ENCODE measurements at regions not wholly inside any gene's neighbourhood (a gene's known extent, or its start where the extent isn't known, plus 50 kb on each side); places are given as distances from the start of the nearest gene placed in this dataset.

DNA sequence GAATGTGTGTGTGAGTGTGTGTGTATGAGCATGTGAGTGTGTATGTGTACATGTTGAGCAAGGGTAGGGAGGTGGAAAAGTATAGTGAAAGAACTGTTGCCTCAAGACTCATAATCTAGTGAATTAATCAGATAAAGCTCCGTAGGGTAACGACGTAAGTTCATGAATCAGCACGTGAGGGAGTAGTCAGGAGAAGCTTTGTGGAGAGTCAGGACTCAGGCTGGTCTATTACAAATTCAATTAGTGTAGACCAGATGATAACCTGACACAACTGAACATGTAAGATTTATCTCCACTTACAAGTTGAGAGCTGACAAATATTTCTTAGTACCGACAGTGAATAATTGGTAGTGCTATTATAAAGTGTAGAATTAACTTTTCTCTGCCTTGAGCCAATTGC is 194.5 kb downstream of the RAD51AP2 start:
- no peak overlapping the region for H3K4me3 ChIP-seq (ENCODE audit: low read length)
- no peak for DNase-seq (ENCODE audit: low read depth)
- TF ChIP-seq, protein P1, sequence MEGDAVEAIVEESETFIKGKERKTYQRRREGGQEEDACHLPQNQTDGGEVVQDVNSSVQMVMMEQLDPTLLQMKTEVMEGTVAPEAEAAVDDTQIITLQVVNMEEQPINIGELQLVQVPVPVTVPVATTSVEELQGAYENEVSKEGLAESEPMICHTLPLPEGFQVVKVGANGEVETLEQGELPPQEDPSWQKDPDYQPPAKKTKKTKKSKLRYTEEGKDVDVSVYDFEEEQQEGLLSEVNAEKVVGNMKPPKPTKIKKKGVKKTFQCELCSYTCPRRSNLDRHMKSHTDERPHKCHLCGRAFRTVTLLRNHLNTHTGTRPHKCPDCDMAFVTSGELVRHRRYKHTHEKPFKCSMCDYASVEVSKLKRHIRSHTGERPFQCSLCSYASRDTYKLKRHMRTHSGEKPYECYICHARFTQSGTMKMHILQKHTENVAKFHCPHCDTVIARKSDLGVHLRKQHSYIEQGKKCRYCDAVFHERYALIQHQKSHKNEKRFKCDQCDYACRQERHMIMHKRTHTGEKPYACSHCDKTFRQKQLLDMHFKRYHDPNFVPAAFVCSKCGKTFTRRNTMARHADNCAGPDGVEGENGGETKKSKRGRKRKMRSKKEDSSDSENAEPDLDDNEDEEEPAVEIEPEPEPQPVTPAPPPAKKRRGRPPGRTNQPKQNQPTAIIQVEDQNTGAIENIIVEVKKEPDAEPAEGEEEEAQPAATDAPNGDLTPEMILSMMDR (IDR thresholded peaks at IDR 0.05; ENCODE audit: insufficient read depth, low read depth, low read length, missing control alignments) = no peak

DNA sequence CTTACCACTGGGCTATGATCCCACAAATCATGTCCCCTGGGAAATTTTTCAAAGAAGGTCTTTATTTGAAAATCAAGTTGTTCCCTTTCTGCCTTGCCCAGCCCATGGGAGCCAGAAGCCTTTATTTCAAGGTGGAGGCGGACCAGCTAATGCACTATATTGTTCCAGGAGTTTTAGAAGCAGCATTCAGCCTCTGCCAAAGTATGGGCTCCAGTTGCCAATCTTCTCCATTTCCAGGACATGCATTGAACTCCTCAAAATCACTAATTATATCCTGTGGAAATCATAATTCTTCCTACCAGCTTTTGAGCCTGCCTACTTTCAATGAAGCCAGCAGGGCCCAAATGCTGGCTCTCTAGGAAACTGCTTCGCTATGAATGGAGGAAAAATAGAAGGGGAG is 195.8 kb downstream of the RAD51AP2 start:
- H3K4me3 ChIP-seq (ENCODE audit: low read length) = no peak overlapping the region
- DNase-seq (ENCODE audit: low read depth) = no peak
- TF ChIP-seq, protein P1 (IDR thresholded peaks at IDR 0.05; ENCODE audit: insufficient read depth, low read depth, low read length, missing control alignments) = no peak

DNA sequence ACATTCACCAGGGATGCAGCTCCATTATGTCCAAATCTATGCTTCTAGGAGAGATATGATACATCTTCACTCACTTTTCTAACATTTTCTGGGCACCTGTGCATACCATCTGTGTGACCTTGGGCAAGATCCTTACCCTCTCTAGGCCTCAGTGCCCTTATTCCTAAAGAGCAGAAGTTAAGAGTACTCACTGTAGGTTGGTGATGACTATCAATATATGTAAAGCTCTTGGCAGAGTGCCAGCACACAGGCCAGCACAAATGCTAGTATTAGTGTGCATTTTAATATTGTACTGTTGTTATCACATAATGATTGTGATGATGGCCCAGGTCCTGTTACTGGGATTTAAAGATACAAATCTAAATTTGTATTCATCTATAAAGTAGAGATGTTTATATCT is 199.2 kb downstream of the RAD51AP2 start:
- DNase-seq (ENCODE audit: low read depth) = peak; percentile 41
- TF ChIP-seq, protein P1 (IDR thresholded peaks at IDR 0.05; ENCODE audit: insufficient read depth, low read depth, low read length, missing control alignments) = no peak
- H3K4me3 ChIP-seq (ENCODE audit: low read length) = no peak overlapping the region

DNA sequence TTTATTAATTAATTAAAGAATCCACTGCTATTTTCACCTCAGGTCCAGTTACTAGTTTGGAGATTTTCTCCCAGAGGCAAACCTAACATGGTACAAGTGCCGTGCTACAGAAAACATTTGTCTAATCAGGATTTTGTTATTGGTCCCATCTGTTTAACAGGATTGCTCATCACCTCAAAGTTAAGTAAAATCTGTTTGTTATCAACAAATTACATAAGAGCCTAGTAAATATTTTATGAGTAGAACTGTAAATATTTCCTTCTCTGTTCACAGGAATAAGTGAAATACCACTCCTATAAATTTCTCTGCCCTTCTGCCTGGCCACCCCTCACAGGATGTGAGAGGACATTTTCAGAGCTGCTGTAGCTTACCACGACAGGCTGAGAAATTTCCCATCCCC is 200.2 kb downstream of the RAD51AP2 start:
- no peak for DNase-seq (ENCODE audit: low read depth)
- TF ChIP-seq, protein P1 (IDR thresholded peaks at IDR 0.05; ENCODE audit: insufficient read depth, low read depth, low read length, missing control alignments) = no peak

DNA sequence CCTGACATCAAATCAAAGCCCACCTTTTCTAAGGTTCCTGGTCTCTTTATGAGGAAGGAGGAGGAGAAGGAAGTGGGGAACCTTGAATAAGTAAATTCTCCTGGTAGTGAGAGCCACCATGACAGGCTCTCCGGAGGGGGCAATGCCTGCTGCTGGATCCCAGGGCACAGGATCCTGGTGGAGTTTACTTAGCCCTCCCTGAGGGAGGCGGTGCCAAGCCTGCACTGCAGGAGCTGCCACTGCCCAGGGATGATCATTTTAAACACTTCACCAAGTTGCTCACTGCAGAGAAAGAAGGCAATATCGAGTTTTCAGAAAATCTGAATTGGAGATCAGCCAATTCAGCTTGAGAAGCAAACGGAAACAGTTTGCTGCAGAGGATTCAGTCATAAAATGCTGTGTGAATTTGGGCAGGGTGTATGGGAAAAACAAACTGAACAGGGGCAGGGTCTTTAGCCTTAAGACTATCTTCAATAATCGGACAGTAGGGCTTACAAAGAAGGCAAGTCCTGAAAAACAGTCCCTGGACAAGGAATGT is 200.7 kb downstream of the RAD51AP2 start:
- H3K4me3 ChIP-seq (ENCODE audit: low read length) = no peak overlapping the region
- TF ChIP-seq, protein P1 (IDR thresholded peaks at IDR 0.05; ENCODE audit: insufficient read depth, low read depth, low read length, missing control alignments) = no peak
- DNase-seq (ENCODE audit: low read depth) = no peak

More for the DNA sequence above, 200.2 kb downstream of the RAD51AP2 start:
- no peak overlapping the region for H3K4me3 ChIP-seq (ENCODE audit: low read length)

DNA sequence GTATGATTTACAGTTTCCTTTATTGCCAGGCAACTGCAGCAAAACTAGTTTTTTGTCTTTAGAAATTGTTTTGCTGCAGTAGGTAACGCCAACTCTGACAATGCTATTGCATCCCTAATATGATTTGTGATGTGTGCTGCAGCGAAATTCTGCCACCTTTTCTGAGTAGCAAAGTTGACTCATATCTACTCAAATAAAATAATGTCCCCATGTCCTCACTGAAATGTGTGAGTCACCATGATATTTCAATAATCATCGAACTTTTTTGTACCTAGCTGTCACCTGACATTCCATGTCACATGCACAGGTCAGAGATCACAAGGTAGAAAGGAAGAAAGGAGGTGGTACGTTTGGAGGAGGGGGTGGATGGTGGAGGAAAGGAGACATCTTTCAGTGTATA is 205.0 kb downstream of the RAD51AP2 start:
- no peak for DNase-seq (ENCODE audit: low read depth)
- no peak overlapping the region for H3K4me3 ChIP-seq (ENCODE audit: low read length)
- TF ChIP-seq, protein P1 (IDR thresholded peaks at IDR 0.05; ENCODE audit: insufficient read depth, low read depth, low read length, missing control alignments) = no peak

DNA sequence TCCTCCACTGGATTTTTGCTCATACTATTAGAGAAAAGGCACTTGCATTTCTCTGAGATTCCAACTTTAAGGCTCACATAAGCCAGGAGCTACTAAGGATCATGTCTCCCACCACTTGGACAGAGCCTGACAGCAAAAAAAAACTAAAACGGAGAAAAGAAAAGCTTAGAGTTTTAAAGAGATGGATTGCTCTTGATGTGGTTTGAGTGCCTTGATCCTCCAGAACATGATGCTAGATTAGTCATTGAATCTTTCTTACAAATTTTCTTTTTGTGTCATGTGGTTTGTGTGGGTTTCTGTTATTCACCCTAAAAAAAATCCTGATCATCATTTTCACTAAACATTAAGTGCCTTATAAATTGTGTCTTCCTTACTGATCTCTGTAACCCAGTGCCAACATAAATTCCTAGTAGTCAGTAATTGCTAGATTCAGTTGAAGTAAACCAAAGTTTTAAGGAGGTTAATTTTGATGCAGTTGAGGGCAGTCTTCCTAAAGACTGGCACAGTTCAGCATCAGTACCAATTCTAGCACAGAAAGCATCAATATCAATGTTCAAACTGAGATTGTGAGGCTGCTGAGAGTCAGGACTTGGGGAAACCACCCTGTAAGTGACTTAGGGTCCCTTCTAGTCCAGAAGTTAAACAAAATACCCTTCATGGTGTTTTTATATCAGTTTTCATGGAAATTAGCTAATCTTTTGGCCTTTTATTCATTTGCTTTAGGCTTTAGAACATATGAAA is 206.3 kb downstream of the RAD51AP2 start:
- TF ChIP-seq, protein P1 (IDR thresholded peaks at IDR 0.05; ENCODE audit: insufficient read depth, low read depth, low read length, missing control alignments) = no peak
- no peak overlapping the region for H3K4me3 ChIP-seq (ENCODE audit: low read length)
- DNase-seq (ENCODE audit: low read depth) = no peak
